Omental fat pad (tissue), 3 donors: ENCODE measurements at regions not wholly inside any gene's neighbourhood (a gene's known extent, or its start where the extent isn't known, plus 50 kb on each side); places are given as distances from the start of the nearest gene placed in this dataset.
"Not testable (repeated sequence)": the region's sequence is repeated elsewhere in the genome, so short reads cannot be mapped to it uniquely, and the experiment has no call there.

Experiments
- ATAC-seq: fragments of 150-250 bp; one replicate; pipeline ENCODE4 v1.9.1; 2016; ENCODE audit warnings: mild to moderate bottlenecking, moderate library complexity; ENCODE audit not compliant: low FRiP score
- DNase-seq: peaks from one replicate; pipeline ENCODE4 v3.0.0-alpha.2; 2019; ENCODE audit warnings: low spot score
- TF ChIP-seq, protein P1 (sequence below), 3 donors: fragments of 450-650 bp; IDR thresholded peaks; one replicate each; pipeline ENCODE4 v1.5.1; 2016 to 2017; ENCODE audit warnings: antibody characterized with exemption in 3 of 3, mild to moderate bottlenecking in 3 of 3, moderate library complexity in 2 of 3

DNA sequence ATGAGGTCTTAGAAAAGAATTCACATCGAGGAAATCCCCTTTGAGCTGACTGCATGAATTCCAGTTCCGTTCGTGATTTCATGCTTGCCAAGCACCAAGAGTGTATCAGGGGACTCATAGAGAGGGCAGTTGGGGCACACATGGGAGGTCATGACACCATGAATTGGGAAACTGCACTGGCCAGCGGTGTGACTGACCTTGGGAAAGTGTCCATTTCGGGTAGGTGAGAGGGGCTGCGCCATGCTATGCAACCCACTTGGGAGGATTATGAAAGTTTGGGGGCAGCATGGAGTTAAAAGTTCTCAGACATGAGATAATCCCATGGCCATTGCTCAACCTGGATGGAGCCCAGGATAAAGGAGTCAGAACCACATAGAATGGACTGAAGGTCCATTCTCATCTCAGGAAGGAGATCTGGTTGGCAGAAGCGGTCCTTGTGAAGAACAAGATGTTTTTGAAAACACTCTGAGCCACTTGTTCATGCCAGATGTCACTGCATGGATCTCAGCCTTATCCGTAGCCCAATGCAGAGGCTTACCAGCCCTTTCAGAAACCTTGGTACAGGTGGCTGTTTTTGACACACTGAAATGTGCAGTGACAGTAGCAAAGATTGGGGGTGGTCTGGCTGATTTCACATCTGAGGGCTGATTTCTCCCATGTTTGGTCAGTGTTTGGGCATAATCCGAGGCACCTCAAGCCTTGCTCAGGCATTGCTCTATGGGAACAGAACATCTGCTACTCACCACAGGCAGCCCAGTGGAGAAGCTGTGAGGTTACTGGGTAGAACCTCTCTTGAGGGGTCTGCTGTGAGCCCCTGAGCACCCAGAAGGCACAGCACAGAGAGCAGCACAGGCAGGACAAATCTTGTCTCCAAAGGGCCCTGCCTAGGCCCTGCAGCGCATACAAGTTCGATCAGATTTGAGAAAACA lies 252.3 kb downstream of the CXCL12 start:
- DNase-seq (peak; percentile 26), ATAC-seq (peak; percentile 54)
- TF ChIP-seq, protein P1, sequence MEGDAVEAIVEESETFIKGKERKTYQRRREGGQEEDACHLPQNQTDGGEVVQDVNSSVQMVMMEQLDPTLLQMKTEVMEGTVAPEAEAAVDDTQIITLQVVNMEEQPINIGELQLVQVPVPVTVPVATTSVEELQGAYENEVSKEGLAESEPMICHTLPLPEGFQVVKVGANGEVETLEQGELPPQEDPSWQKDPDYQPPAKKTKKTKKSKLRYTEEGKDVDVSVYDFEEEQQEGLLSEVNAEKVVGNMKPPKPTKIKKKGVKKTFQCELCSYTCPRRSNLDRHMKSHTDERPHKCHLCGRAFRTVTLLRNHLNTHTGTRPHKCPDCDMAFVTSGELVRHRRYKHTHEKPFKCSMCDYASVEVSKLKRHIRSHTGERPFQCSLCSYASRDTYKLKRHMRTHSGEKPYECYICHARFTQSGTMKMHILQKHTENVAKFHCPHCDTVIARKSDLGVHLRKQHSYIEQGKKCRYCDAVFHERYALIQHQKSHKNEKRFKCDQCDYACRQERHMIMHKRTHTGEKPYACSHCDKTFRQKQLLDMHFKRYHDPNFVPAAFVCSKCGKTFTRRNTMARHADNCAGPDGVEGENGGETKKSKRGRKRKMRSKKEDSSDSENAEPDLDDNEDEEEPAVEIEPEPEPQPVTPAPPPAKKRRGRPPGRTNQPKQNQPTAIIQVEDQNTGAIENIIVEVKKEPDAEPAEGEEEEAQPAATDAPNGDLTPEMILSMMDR (IDR thresholded peaks at IDR 0.05), result no peak

DNA sequence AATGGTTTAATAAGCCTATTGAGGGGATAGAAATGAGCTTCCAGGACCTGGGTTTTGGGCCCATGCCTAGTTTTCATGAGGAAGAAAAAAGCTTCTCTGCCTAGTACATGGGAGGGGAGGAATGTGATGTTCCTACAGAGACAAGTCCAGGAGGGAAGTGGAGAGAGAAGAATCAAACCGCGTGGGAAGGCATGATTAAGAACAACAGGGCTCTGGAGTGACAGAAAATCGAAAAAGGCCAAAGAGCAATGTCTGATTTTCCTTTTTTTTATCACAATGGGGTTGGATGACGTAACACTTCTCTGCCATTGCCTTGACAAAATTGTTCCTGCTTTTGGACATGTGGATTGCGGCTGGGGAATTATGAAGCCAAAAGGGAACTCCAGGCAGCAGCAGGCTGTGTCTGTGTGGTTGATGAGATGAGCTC lies 258.6 kb downstream of the CXCL12 start:
- ATAC-seq (no peak), DNase-seq (no peak)
- TF ChIP-seq, protein P1 (IDR thresholded peaks at IDR 0.05), result no peak

DNA sequence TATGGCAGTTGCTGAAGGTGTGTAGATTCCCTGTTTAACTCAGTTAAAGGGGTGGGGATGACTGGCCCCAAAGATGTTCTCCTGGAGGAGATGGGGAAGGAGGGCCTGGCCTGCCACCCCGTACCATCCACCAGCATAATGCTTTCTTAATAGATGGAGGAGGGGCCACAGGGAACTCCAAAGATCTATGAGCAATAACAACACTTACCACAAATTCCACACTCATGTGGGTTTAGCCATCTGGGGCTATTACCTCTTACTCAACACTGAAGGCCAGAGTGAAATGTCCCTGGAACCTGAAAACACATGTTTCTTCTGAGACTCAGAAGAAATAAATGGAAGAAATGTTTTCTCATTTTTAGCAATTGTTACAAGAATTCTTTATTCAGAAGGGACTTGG lies 259.0 kb downstream of the CXCL12 start:
- TF ChIP-seq, protein P1 (IDR thresholded peaks at IDR 0.05), result no peak
- DNase-seq, result no peak
- no peak for ATAC-seq

DNA sequence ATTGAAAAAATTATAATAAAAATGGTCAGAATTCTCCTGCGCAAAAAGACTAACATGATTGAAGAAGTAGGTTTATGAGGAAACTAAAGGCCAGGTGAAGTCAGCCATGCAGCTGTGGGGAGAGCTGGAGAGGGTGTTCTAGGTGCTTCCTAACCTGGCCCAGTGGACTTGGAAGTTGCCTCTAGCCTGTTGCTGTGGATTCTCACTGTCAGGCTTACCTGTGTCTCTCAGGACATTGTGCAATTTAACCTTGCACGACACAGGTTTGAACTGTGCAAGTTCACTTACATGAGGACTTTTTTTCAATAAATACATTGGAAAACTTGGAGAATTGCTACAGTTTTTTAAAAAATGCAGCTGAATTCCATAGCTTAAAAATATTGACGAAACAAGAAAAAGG lies 266.4 kb downstream of the CXCL12 start:
- no peak for ATAC-seq
- TF ChIP-seq, protein P1 (IDR thresholded peaks at IDR 0.05), result no peak

DNA sequence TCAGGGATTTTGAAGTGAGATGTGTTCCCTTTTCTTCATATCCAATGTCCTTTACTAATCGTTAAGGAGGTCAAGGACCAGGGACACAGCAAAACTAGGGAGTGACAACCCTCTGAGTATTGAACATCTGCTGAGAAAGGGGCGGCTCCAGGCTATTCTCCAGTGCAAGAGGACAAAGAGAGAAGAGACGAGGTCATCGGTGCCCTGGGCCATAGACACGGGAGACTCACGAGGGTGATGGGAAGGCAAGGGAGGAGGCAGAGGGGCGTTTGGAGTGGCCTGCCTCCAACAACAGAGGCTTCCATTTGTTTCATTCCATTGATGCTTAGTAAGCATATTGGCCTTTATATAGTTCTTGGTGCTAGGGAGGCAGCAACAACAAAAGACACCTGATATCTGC lies 268.4 kb downstream of the CXCL12 start:
- ATAC-seq (no peak), DNase-seq (no peak)
- TF ChIP-seq, protein P1 (IDR thresholded peaks at IDR 0.05), result no peak

More for the DNA sequence above, 266.4 kb downstream of the CXCL12 start:
- DNase-seq, result no peak

DNA sequence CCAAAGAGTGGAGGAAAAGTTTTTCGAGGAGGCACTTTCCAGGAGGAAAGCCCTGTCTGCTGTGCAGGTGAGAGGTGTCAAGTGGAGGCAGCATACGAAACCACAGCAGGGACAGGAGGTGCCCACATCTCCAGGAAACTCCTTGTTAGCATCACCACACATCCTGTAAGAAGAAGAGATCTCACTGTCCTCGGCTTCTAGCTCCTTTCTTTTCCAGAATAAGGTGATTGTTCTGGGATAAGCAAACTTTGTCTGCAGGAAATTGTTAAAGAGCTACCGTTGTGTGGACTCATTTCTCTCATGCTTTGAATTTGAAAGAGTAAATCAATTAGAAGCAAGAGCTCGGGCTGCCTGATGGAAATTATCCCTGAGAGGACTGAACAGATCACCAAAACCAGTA lies 269.4 kb downstream of the CXCL12 start:
- no peak for DNase-seq
- TF ChIP-seq, protein P1 (IDR thresholded peaks at IDR 0.05), result no peak
- no peak for ATAC-seq

DNA sequence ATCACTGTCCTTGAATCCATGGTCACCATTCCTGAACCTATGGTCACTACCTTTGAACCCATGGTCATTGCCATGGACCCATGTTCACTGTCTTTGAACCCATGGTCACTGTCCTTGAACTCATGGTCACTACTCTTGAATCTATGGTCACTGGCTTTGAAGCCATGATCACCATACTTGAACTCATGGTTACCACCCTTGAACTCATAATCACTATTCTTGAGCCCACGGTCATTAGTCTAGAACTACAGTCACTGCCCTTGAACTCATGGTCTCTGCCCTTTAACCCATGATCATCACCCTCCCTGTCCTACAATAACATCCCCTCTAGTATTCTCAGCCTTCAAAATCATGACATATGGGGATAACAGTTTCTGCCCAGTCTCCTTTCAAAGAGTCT lies 270.5 kb downstream of the CXCL12 start:
- ATAC-seq (no peak), DNase-seq (no peak)
- TF ChIP-seq, protein P1 (IDR thresholded peaks at IDR 0.05), result no peak

DNA sequence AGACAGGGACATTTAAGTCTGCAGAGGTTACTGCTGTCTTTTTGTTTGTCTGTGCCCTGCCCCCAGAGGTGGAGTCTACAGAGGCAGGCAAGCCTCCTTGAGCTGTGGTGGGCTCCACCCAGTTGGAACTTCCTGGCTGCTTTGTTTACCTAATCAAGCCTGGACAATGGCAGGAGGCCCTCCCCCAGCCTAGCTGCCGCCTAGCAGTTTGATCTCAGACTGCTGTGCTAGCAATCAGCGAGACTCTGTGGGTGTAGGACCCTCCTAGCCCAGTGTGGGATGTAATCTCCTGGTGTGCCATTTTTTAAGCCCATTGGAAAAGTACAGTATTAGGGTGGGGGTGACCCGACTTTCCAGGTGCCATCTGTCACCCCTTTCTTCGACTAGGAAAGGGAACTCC lies 272.6 kb downstream of the CXCL12 start:
- ATAC-seq, DNase-seq: not testable (repeated sequence)
